Neural cell (in vitro differentiated cells): ENCODE measurements at regions not wholly inside any gene's neighbourhood (a gene's known extent, or its start where the extent isn't known, plus 50 kb on each side); places are given as distances from the start of the nearest gene placed in this dataset.

Experiments used
- H2AFZ ChIP-seq: fragments of 200-600, 300-800 bp; sonication (generic), shearing (Covaris generic); 2 replicates; pipeline ENCODE4 v1.6.0; 2014; ENCODE audit warnings: low read depth, mild to moderate bottlenecking, antibody characterized with exemption, low read length, moderate library complexity
- H3F3A ChIP-seq: fragments of 200-600 bp; shearing (Covaris generic); 2 replicates; pipeline ENCODE4 v1.6.1; 2016; ENCODE audit warnings: mild to moderate bottlenecking, moderate library complexity, mixed read lengths, antibody characterized with exemption, low read length; ENCODE audit not compliant: insufficient read depth, poor library complexity, severe bottlenecking
- H3K27ac ChIP-seq: fragments of 200-600, 300-800 bp; sonication (generic), shearing (Covaris generic); 2 replicates; pipeline ENCODE4 v1.5.1; 2014; ENCODE audit warnings: mild to moderate bottlenecking, low read length, moderate library complexity
- H3K27me3 ChIP-seq: fragments of 300-800, 200-600 bp; sonication (generic), shearing (Covaris generic); 2 replicates; pipeline ENCODE4 v1.6.0; 2014; ENCODE audit warnings: mild to moderate bottlenecking, low read depth, low read length, moderate library complexity; ENCODE audit not compliant: insufficient read depth
- H3K36me3 ChIP-seq: fragments of 300-800, 200-600 bp; sonication (generic), shearing (Covaris generic); 2 replicates; pipeline ENCODE4 v1.5.1; 2014; ENCODE audit warnings: mild to moderate bottlenecking, antibody characterized with exemption, low read length, moderate library complexity; ENCODE audit not compliant: insufficient read depth
- H3K4me2 ChIP-seq: fragments of 300-800, 200-600 bp; sonication (generic), shearing (Covaris generic); 2 replicates; pipeline ENCODE4 v1.6.0; 2014; ENCODE audit warnings: mild to moderate bottlenecking, low read length
- H3K4me3 ChIP-seq: fragments of 300-800, 200-600 bp; sonication (generic), shearing (Covaris generic); 2 replicates; pipeline ENCODE4 v1.5.1; 2014; ENCODE audit warnings: mild to moderate bottlenecking, low read length, moderate library complexity
- H3K79me2 ChIP-seq: fragments of 200-600 bp; shearing (Covaris generic); replicated peaks from 2 replicates; pipeline ENCODE4 v1.6.0; 2014; ENCODE audit warnings: mild to moderate bottlenecking, low read length, moderate library complexity; ENCODE audit not compliant: insufficient read depth
- H3K9ac ChIP-seq: fragments of 300-800, 200-600 bp; sonication (generic), shearing (Covaris generic); 2 replicates; pipeline ENCODE4 v1.6.1; 2016; ENCODE audit warnings: mild to moderate bottlenecking, low read length, mixed read lengths
- H3K9me2 ChIP-seq: fragments of 200-600 bp; shearing (Covaris generic); 2 replicates; pipeline ENCODE4 v1.6.1; 2016; ENCODE audit warnings: mild to moderate bottlenecking, low read length, mixed read lengths; ENCODE audit not compliant: insufficient read depth
- H3K9me3 ChIP-seq: fragments of 200-600, 300-800 bp; sonication (generic), shearing (Covaris generic); 2 replicates; pipeline ENCODE4 v1.6.1; 2016; ENCODE audit warnings: mild to moderate bottlenecking, mixed run types, low read length, moderate library complexity, mixed read lengths
- H4K20me1 ChIP-seq: fragments of 200-600 bp; shearing (Covaris generic); 2 replicates; pipeline ENCODE4 v1.6.1; 2016; ENCODE audit warnings: mild to moderate bottlenecking, mixed run types; ENCODE audit not compliant: insufficient read depth
- EP300 ChIP-seq: fragments of 450-650 bp; conservative IDR thresholded peaks from 2 replicates; pipeline ENCODE4 v1.6.1; 2014; ENCODE audit warnings: antibody characterized with exemption, mild to moderate bottlenecking, moderate library complexity; ENCODE audit not compliant: poor library complexity, severe bottlenecking
- EZH2 ChIP-seq: fragments of 200-600, 300-800 bp; shearing (Covaris generic), sonication (generic); IDR thresholded peaks from 2 replicates; pipeline ENCODE4 v1.6.1; 2014; ENCODE audit warnings: antibody characterized with exemption, low read length, borderline replicate concordance, mild to moderate bottlenecking; ENCODE audit not compliant: insufficient read depth, poor library complexity, severe bottlenecking
- MXI1 ChIP-seq: fragments of 450-650 bp; conservative IDR thresholded peaks from 2 replicates; pipeline ENCODE4 v1.6.1; 2014; ENCODE audit warnings: antibody characterized with exemption, mild to moderate bottlenecking; ENCODE audit not compliant: poor library complexity, severe bottlenecking
- POLR2AphosphoS5 ChIP-seq: IDR thresholded peaks from 2 replicates; pipeline ENCODE4 v1.6.1; 2012
- RAD21 ChIP-seq: fragments of 450-650 bp; conservative IDR thresholded peaks from 2 replicates; pipeline ENCODE4 v1.6.1; 2014; ENCODE audit warnings: antibody characterized with exemption, mild to moderate bottlenecking, moderate library complexity
- REST ChIP-seq: IDR thresholded peaks from 2 replicates; pipeline ENCODE4 v1.6.1; 2012; ENCODE audit warnings: borderline replicate concordance
- SMC3 ChIP-seq: fragments of 450-650 bp; conservative IDR thresholded peaks from 2 replicates; pipeline ENCODE4 v1.6.1; 2014; ENCODE audit warnings: antibody characterized with exemption, mild to moderate bottlenecking, moderate library complexity; ENCODE audit not compliant: poor library complexity
- TAF1 ChIP-seq: IDR thresholded peaks from 2 replicates; pipeline ENCODE4 v1.6.1; 2012; ENCODE audit warnings: low read depth
- TF ChIP-seq, protein P1 (sequence below): fragments of 450-650 bp; IDR thresholded peaks from 2 replicates; pipeline ENCODE4 v1.5.1; 2014; ENCODE audit warnings: antibody characterized with exemption, mild to moderate bottlenecking, moderate library complexity; ENCODE audit not compliant: poor library complexity, severe bottlenecking

DNA sequence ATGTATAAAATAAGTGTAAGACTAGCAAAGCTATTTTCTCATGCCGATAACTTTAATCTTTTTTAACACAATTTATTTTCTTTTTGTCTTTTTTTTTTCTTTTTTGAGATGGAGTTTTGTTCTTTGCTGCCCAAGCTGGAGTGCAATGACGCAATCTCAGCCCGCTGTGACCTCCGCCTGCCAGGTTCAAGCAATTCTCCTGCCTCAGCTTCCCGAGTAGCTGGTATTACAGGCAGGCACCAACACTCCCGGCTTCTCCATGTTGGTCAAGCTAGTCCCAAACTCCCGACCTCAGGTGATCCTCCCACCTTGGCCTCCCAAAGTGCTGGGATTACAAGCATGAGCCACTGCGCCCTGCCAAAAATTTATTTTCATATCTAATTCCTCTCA lies 164.2 kb upstream of the SLIT2 start:
- TF ChIP-seq EP300 (no peak), REST (no peak), RAD21 (no peak), POLR2AphosphoS5 (no peak), MXI1 (no peak), TAF1 (no peak), EZH2 (no peak)
- TF ChIP-seq, protein P1, sequence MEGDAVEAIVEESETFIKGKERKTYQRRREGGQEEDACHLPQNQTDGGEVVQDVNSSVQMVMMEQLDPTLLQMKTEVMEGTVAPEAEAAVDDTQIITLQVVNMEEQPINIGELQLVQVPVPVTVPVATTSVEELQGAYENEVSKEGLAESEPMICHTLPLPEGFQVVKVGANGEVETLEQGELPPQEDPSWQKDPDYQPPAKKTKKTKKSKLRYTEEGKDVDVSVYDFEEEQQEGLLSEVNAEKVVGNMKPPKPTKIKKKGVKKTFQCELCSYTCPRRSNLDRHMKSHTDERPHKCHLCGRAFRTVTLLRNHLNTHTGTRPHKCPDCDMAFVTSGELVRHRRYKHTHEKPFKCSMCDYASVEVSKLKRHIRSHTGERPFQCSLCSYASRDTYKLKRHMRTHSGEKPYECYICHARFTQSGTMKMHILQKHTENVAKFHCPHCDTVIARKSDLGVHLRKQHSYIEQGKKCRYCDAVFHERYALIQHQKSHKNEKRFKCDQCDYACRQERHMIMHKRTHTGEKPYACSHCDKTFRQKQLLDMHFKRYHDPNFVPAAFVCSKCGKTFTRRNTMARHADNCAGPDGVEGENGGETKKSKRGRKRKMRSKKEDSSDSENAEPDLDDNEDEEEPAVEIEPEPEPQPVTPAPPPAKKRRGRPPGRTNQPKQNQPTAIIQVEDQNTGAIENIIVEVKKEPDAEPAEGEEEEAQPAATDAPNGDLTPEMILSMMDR = no peak
- no peaks in the 10 kb centered on the region for H3F3A ChIP-seq
- no peaks in the 10 kb centered on the region for H3K27me3 ChIP-seq
- no peaks in the 10 kb centered on the region for H3K9me2 ChIP-seq
- H3K27ac ChIP-seq = no peak overlapping the region
- H3K9ac ChIP-seq = no peak overlapping the region
- H3K4me3 ChIP-seq = no peak overlapping the region
- no peaks in the 10 kb centered on the region for H4K20me1 ChIP-seq
- no peak overlapping the region for H3K4me2 ChIP-seq
- H2AFZ ChIP-seq = no peak overlapping the region
- H3K9me3 ChIP-seq = no peaks in the 10 kb centered on the region
- no peaks in the 10 kb centered on the region for H3K79me2 ChIP-seq
- H3K36me3 ChIP-seq = no peaks in the 10 kb centered on the region

DNA sequence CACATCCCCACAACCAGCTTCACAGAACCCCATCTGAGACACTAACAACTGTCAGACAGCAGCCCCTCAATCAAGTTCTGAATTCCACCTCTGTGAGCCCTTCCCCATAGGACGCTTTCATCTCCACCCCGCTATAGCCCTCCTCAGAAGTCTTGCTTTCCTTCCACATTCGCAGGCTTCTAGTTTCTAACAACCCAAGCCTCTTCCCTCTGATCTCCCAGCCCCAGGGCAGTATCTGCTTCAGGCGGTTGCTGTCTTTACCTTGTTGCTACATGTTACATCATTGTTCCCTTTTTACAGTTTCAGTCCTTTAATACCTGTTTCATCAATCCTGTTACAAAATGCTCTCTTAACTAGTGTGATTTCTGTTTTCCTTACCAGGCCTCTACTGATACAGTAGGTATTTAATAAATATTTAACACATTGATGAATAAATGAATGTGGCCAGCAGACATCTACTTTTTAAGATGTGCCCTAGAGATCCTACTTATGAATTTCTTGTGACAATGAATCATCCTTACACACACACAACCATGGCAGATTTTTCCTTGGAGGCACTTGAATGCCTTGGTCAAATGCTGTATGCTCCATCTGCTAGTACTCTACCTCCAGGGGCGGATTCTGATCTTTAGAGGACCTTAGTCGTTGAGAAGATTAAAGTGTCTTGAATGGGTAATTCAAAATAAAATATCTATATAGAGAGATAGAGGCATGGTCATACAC lies 164.7 kb upstream of the SLIT2 start:
- no peaks in the 10 kb centered on the region for H3K79me2 ChIP-seq
- H3K9ac ChIP-seq = no peak overlapping the region

More for the DNA sequence above, 164.7 kb upstream of the SLIT2 start:
- Histone ChIP-seq H3F3A (no peaks in the 10 kb centered on the region), H3K9me2 (no peaks in the 10 kb centered on the region), H3K9me3 (no peaks in the 10 kb centered on the region), H3K4me3 (no peak overlapping the region), H3K36me3 (no peaks in the 10 kb centered on the region), H3K27me3 (no peaks in the 10 kb centered on the region), H3K27ac (no peak overlapping the region), H4K20me1 (no peaks in the 10 kb centered on the region), H2AFZ (no peak overlapping the region), H3K4me2 (no peak overlapping the region)
- TF ChIP-seq, protein P1 = no peak
- TF ChIP-seq MXI1 (no peak), EP300 (no peak), EZH2 (no peak), SMC3 (no peak), POLR2AphosphoS5 (no peak), TAF1 (no peak), REST (no peak), RAD21 (no peak)
